IMR-90 (cell line): ENCODE measurements at regions not wholly inside any gene's neighbourhood (a gene's known extent, or its start where the extent isn't known, plus 50 kb on each side); places are given as distances from the start of the nearest gene placed in this dataset.

Experiments
- ATAC-seq: fragments of 200-7000 bp; cut with Tn5 transposase; 2 replicates; pipeline ENCODE4 v1.9.1; 2020; ENCODE audit warnings: low read depth, mild to moderate bottlenecking, moderate library complexity
- BruUV-seq: library from RNA; stranded (reverse); fragments of 400-500 nt; replicated peaks from 2 replicates; lab custom pipeline; 2021; lab: Mats Ljungman, UMichigan
- CTCF ChIA-PET: fragments of 300-600 bp; formaldehyde crosslinking; extraction: SDS; loops from one replicate; lab custom pipeline; 2021; ENCODE audit warnings: antibody characterized with exemption; lab: Yijun Ruan, JAX
- POLR2A ChIA-PET: fragments of 300-600 bp; sonication (Branson Sonifier 250); formaldehyde crosslinking; loops from one replicate; lab custom pipeline; 2022; ENCODE audit warnings: antibody characterized with exemption; ENCODE audit not compliant: unreplicated experiment; lab: Charles Lee
- DNase-seq: peaks from one replicate; pipeline ENCODE4 v3.0.0; 2013
- H2AFZ ChIP-seq: replicated peaks from 2 replicates; pipeline ENCODE3; 2013; ENCODE audit warnings: low read length, mild to moderate bottlenecking; ENCODE audit not compliant: poor library complexity
- H2AK5ac ChIP-seq: 2 replicates; pipeline ENCODE4 v1.6.1; 2013; ENCODE audit warnings: low read depth, low read length, inconsistent platforms
- H2AK9ac ChIP-seq: replicated peaks from 2 replicates; pipeline ENCODE3; 2013; ENCODE audit warnings: mild to moderate bottlenecking, low read depth, low read length, moderate library complexity; ENCODE audit not compliant: poor library complexity
- H2BK120ac ChIP-seq: 2 replicates; pipeline ENCODE4 v1.6.1; 2013; ENCODE audit warnings: low read depth, low read length, inconsistent platforms
- H2BK15ac ChIP-seq: 3 replicates; pipeline ENCODE4 v1.6.1; 2013; ENCODE audit warnings: low read depth, low read length, inconsistent platforms
- H2BK20ac ChIP-seq: 2 replicates; pipeline ENCODE4 v1.6.1; 2013; ENCODE audit warnings: low read depth, mild to moderate bottlenecking, inconsistent platforms, low read length, moderate library complexity
- H2BK5ac ChIP-seq: 2 replicates; pipeline ENCODE4 v1.6.1; 2013; ENCODE audit warnings: mild to moderate bottlenecking, low read depth, low read length, inconsistent platforms; ENCODE audit not compliant: poor library complexity, severe bottlenecking
- H3K14ac ChIP-seq: replicated peaks from 2 replicates; pipeline ENCODE4 v1.6.1; 2013; ENCODE audit warnings: low read depth, low read length, inconsistent platforms
- H3K18ac ChIP-seq: 2 replicates; pipeline ENCODE4 v1.6.1; 2013; ENCODE audit warnings: low read depth, low read length, control low read depth
- H3K23ac ChIP-seq: 2 replicates; pipeline ENCODE4 v1.6.1; 2013; ENCODE audit warnings: low read depth, low read length, inconsistent platforms
- H3K27ac ChIP-seq: 2 replicates; pipeline ENCODE4 v1.5.1; 2013; ENCODE audit warnings: mild to moderate bottlenecking, control low read depth, low read length; ENCODE audit not compliant: insufficient read depth
- H3K27me3 ChIP-seq: 2 replicates; pipeline ENCODE4 v1.6.1; 2013; ENCODE audit warnings: low read length; ENCODE audit not compliant: control insufficient read depth, insufficient read depth
- H3K36me3 ChIP-seq: 2 replicates; pipeline ENCODE4 v1.6.1; 2013; ENCODE audit warnings: low read length, mixed read lengths; ENCODE audit not compliant: control insufficient read depth, insufficient read depth
- H3K4ac ChIP-seq: 2 replicates; pipeline ENCODE4 v1.6.1; 2013; ENCODE audit warnings: low read depth, low read length, inconsistent platforms
- H3K4me1 ChIP-seq: 2 replicates; pipeline ENCODE4 v1.6.1; 2013; ENCODE audit warnings: low read length, mixed read lengths; ENCODE audit not compliant: control insufficient read depth, insufficient read depth
- H3K4me2 ChIP-seq: 2 replicates; pipeline ENCODE4 v1.6.1; 2013; ENCODE audit warnings: low read depth, mild to moderate bottlenecking, control low read depth, low read length, moderate library complexity
- H3K4me3 ChIP-seq: 2 replicates; pipeline ENCODE4 v1.5.1; 2013; ENCODE audit warnings: low read depth, mild to moderate bottlenecking, control low read depth, low read length, moderate library complexity; ENCODE audit not compliant: insufficient read depth
- H3K56ac ChIP-seq: 2 replicates; pipeline ENCODE4 v1.6.1; 2013; ENCODE audit warnings: low read length, inconsistent platforms; ENCODE audit not compliant: insufficient read depth; ENCODE audit errors: extremely low read depth
- H3K79me1 ChIP-seq, 2 experiments: 2 replicates each; pipeline ENCODE4 v1.6.1; 2013; ENCODE audit warnings: low read length in 2 of 2, inconsistent platforms in 1 of 2, low read depth in 1 of 2
- H3K9ac ChIP-seq: 2 replicates; pipeline ENCODE4 v1.6.1; 2013; ENCODE audit warnings: low read depth, low read length, control low read depth
- H3K9me1 ChIP-seq: 2 replicates; pipeline ENCODE4 v1.6.1; 2013; ENCODE audit warnings: low read length, inconsistent platforms; ENCODE audit not compliant: insufficient read depth
- H3K9me3 ChIP-seq: 2 replicates; pipeline ENCODE4 v1.6.1; 2013; ENCODE audit warnings: low read length; ENCODE audit not compliant: control insufficient read depth, insufficient read depth
- H4K20me1 ChIP-seq: 2 replicates; pipeline ENCODE4 v1.6.1; 2013; ENCODE audit warnings: low read length, inconsistent platforms; ENCODE audit not compliant: insufficient read depth
- H4K5ac ChIP-seq: 2 replicates; pipeline ENCODE4 v1.6.1; 2013; ENCODE audit warnings: mild to moderate bottlenecking, low read depth, low read length, control low read depth
- H4K8ac ChIP-seq, 2 experiments: 2 replicates each; pipeline ENCODE4 v1.6.1; 2013; ENCODE audit warnings: low read depth in 2 of 2, low read length in 2 of 2, control low read depth in 1 of 2, inconsistent platforms in 1 of 2
- H4K91ac ChIP-seq: 2 replicates; pipeline ENCODE4 v1.6.1; 2013; ENCODE audit warnings: low read depth, low read length, inconsistent platforms; ENCODE audit not compliant: insufficient read depth
- BHLHE40 ChIP-seq: fragments of 150-350 bp; IDR thresholded peaks from 2 replicates; pipeline ENCODE4 v1.6.1; 2016; ENCODE audit warnings: mild to moderate bottlenecking, low read depth, low read length
- CEBPB ChIP-seq: IDR thresholded peaks from 2 replicates; pipeline ENCODE4 v1.6.1; 2012; ENCODE audit warnings: low read depth, low read length, improper control_type of control experiment
- CHD1 ChIP-seq: IDR thresholded peaks from 2 replicates; pipeline ENCODE4 v1.6.1; 2012; ENCODE audit warnings: low read depth, low read length, improper control_type of control experiment
- CTCF ChIP-seq: conservative IDR thresholded peaks from 2 replicates; pipeline ENCODE4 v1.5.1; 2012; ENCODE audit warnings: mild to moderate bottlenecking, low read depth, low read length, improper control_type of control experiment
- ELK1 ChIP-seq: fragments of 150-350 bp; IDR thresholded peaks from 2 replicates; pipeline ENCODE4 v1.6.1; 2016; ENCODE audit warnings: low read depth, mild to moderate bottlenecking, low read length, moderate library complexity, borderline replicate concordance
- FOS ChIP-seq: fragments of 150-350 bp; IDR thresholded peaks from 2 replicates; pipeline ENCODE4 v1.6.1; 2016; ENCODE audit warnings: low read depth, low read length
- MAFK ChIP-seq: IDR thresholded peaks from 2 replicates; pipeline ENCODE4 v1.6.1; 2012; ENCODE audit warnings: low read depth, low read length, improper control_type of control experiment
- MAZ ChIP-seq: IDR thresholded peaks from 2 replicates; pipeline ENCODE4 v1.6.1; 2012; ENCODE audit warnings: low read depth, mild to moderate bottlenecking, low read length, improper control_type of control experiment, moderate library complexity, borderline replicate concordance
- MXI1 ChIP-seq: IDR thresholded peaks from 2 replicates; pipeline ENCODE4 v1.6.1; 2012; ENCODE audit warnings: low read depth, mild to moderate bottlenecking, low read length, moderate library complexity, borderline replicate concordance
- NFE2L2 ChIP-seq: fragments of 150-350 bp; IDR thresholded peaks from 2 replicates; pipeline ENCODE4 v1.6.1; 2016; ENCODE audit warnings: low read depth, mild to moderate bottlenecking, low read length
- POLR2A ChIP-seq: IDR thresholded peaks from 2 replicates; pipeline ENCODE4 v1.6.1; 2012; ENCODE audit warnings: mild to moderate bottlenecking, low read depth, low read length
- RAD21 ChIP-seq: IDR thresholded peaks from 2 replicates; pipeline ENCODE4 v1.6.1; 2012; ENCODE audit warnings: low read length, improper control_type of control experiment
- RCOR1 ChIP-seq: IDR thresholded peaks from 2 replicates; pipeline ENCODE4 v1.6.1; 2012; ENCODE audit warnings: mild to moderate bottlenecking, low read length, improper control_type of control experiment; ENCODE audit not compliant: insufficient replicate concordance
- SMC3 ChIP-seq: fragments of 150-350 bp; IDR thresholded peaks from 2 replicates; pipeline ENCODE4 v1.6.1; 2016; ENCODE audit warnings: low read depth, mild to moderate bottlenecking, antibody characterized with exemption, low read length, moderate library complexity
- dilution Hi-C: fragments of 300-500 bp; cut with HindIII; formaldehyde crosslinking; loops from one replicate; pipeline ENCODE4 v1.14.3; 2018; ENCODE audit warnings: low sequenced_read_pairs; ENCODE audit not compliant: unreplicated experiment
- in situ Hi-C: fragments of 300-500 bp; cut with MboI; formaldehyde crosslinking; loops from 3 replicates; pipeline ENCODE4 v1.14.3; 2019; ENCODE audit warnings: low sequenced_read_pairs, inconsistent platforms, mixed read lengths
- intact Hi-C: fragments of 100-400 bp; cut with micrococcal nuclease; formaldehyde crosslinking; loops from 2 replicates; pipeline ENCODE4 v1.10.0; 2022

GRCh38 chr1:198955085-198955484 lies 316.2 kb downstream of the PTPRC start:
- H4K5ac ChIP-seq = no peak overlapping the region
- ChIA-PET CTCF (no interaction called here), POLR2A (no interaction called here)
- no peaks in the 10 kb centered on the region for H4K20me1 ChIP-seq
- H2BK120ac ChIP-seq = no peak overlapping the region
- H3K9ac ChIP-seq = no peak overlapping the region
- no peak overlapping the region for H3K56ac ChIP-seq
- no peak overlapping the region for H3K18ac ChIP-seq
- H3K27ac ChIP-seq = no peak overlapping the region
- H2AFZ ChIP-seq = no peak overlapping the region
- no peaks in the 10 kb centered on the region for H3K4me1 ChIP-seq
- DNase-seq (no peak), ATAC-seq (no peak)
- H3K27me3 ChIP-seq = no peaks in the 10 kb centered on the region
- no peak overlapping the region for H2AK5ac ChIP-seq
- H3K36me3 ChIP-seq = no peaks in the 10 kb centered on the region
- dilution Hi-C loops = no loop called here
- TF ChIP-seq NFE2L2 (no peak), MXI1 (no peak), CHD1 (no peak), RCOR1 (no peak), ELK1 (no peak), CTCF (no peak), MAFK (no peak), POLR2A (no peak), FOS (no peak), RAD21 (no peak), BHLHE40 (no peak), CEBPB (no peak), SMC3 (no peak), MAZ (no peak)
- no peak overlapping the region for H3K23ac ChIP-seq
- H2BK15ac ChIP-seq = no peak overlapping the region
- H3K9me3 ChIP-seq = no peaks in the 10 kb centered on the region
- H3K9me1 ChIP-seq = no peaks in the 10 kb centered on the region
- H3K4me3 ChIP-seq = no peak overlapping the region
- H3K79me1 ChIP-seq = no peaks in the 10 kb centered on the region
- H3K4me2 ChIP-seq = no peak overlapping the region
- no peak overlapping the region for H2BK5ac ChIP-seq
- H4K8ac ChIP-seq = no peak overlapping the region
- BruUV-seq = no TSS peak
- H3K14ac ChIP-seq = no peak overlapping the region
- H2AK9ac ChIP-seq = no peak overlapping the region
- intact Hi-C loops = no loop called here
- H3K4ac ChIP-seq = no peak overlapping the region
- in situ Hi-C loops = no loop called here
- H4K91ac ChIP-seq = no peak overlapping the region
- H2BK20ac ChIP-seq = no peak overlapping the region
